H1 (cell line): ENCODE measurements at regions not wholly inside any gene's neighbourhood (a gene's known extent, or its start where the extent isn't known, plus 50 kb on each side); places are given as distances from the start of the nearest gene placed in this dataset.
A peak's percentile ranks its signal among the peaks of the same experiment; 100 is the strongest.

Experiments
- CTCF ChIA-PET: fragments of 300-600 bp; sonication (Branson Sonifier 250); formaldehyde crosslinking; loops from one replicate; lab custom pipeline; 2021; ENCODE audit not compliant: partially characterized antibody; lab: Charles Lee
- POLR2A ChIA-PET: fragments of 300-600 bp; sonication (Branson Sonifier 250); formaldehyde crosslinking; loops from one replicate; lab custom pipeline; 2021; ENCODE audit warnings: inconsistent platforms; ENCODE audit not compliant: partially characterized antibody; lab: Charles Lee
- DNase-seq, 2 experiments: peaks; one replicate each; pipeline versions ENCODE4 v3.0.0 to v3.0.0-alpha.2; 2010 to 2022; ENCODE audit warnings: low spot score in 2 of 2, low read depth in 1 of 2, mixed read lengths in 1 of 2
- FAIRE-seq: peaks from 2 replicates; lab custom pipeline; 2011; peaks lifted over from hg19 to GRCh38; lab: Jason Lieb, UNC
- H2AFZ ChIP-seq: 2 replicates; pipeline ENCODE4 v1.8.1; 2012; ENCODE audit warnings: low read length, inconsistent platforms
- H2AK5ac ChIP-seq: 2 replicates; pipeline ENCODE4 v1.6.1; 2013; ENCODE audit warnings: low read depth, low read length
- H2BK120ac ChIP-seq: replicated peaks from 2 replicates; pipeline ENCODE3; 2013; ENCODE audit warnings: low read depth, low read length, inconsistent platforms
- H2BK12ac ChIP-seq: 2 replicates; pipeline ENCODE4 v1.6.1; 2013; ENCODE audit warnings: low read depth, low read length
- H2BK15ac ChIP-seq: 2 replicates; pipeline ENCODE4 v1.6.1; 2013; ENCODE audit warnings: low read length
- H2BK20ac ChIP-seq: 2 replicates; pipeline ENCODE4 v1.6.1; 2013; ENCODE audit warnings: low read length
- H2BK5ac ChIP-seq: 2 replicates; pipeline ENCODE4 v1.6.1; 2013; ENCODE audit warnings: low read depth, low read length
- H3K14ac ChIP-seq: 2 replicates; pipeline ENCODE4 v1.6.1; 2013; ENCODE audit warnings: inconsistent platforms; ENCODE audit not compliant: insufficient read length
- H3K18ac ChIP-seq: 2 replicates; pipeline ENCODE4 v1.6.1; 2013; ENCODE audit warnings: low read length; ENCODE audit errors: extremely low read depth
- H3K23ac ChIP-seq: 2 replicates; pipeline ENCODE4 v1.6.1; 2013; ENCODE audit warnings: inconsistent platforms; ENCODE audit not compliant: insufficient read length
- H3K23me2 ChIP-seq: 2 replicates; pipeline ENCODE4 v1.6.1; 2013; ENCODE audit warnings: low read depth, low read length
- H3K27ac ChIP-seq: 2 replicates; pipeline ENCODE4 v1.6.1; 2011; ENCODE audit warnings: low read depth, low read length, inconsistent platforms
- H3K27me3 ChIP-seq, 4 experiments: replicated peaks in 1 of 4; 1 replicate in 1 of 4; 2 replicates in 3 of 4; pipeline versions ENCODE4 v1.6.1 to v1.8.1; 2011 to 2013; ENCODE audit warnings: low read length in 3 of 4, mild to moderate bottlenecking in 3 of 4, inconsistent platforms in 2 of 4, mixed read lengths in 2 of 4, moderate library complexity in 1 of 4; ENCODE audit not compliant: control insufficient read depth in 3 of 4, insufficient read depth in 3 of 4; ENCODE audit errors: extremely low read depth in 1 of 4
- H3K36me3 ChIP-seq, 4 experiments: 2 replicates each; pipeline versions ENCODE4 v1.6.1 to v1.8.1; 2011 to 2013; ENCODE audit warnings: mild to moderate bottlenecking in 4 of 4, low read length in 3 of 4, moderate library complexity in 2 of 4, control low read depth in 1 of 4, inconsistent platforms in 1 of 4; ENCODE audit not compliant: insufficient read depth in 4 of 4, control insufficient read depth in 2 of 4
- H3K4ac ChIP-seq: replicated peaks from 2 replicates; pipeline ENCODE3; 2013; ENCODE audit warnings: low read length, low read depth, mixed read lengths, inconsistent platforms; ENCODE audit not compliant: insufficient read length
- H3K4me1 ChIP-seq, 4 experiments: replicated peaks in 1 of 4; 1 replicate in 1 of 4; 2 replicates in 3 of 4; pipeline versions ENCODE4 v1.6.1 to v1.8.1; 2011 to 2013; ENCODE audit warnings: low read length in 3 of 4, inconsistent platforms in 2 of 4, mixed read lengths in 1 of 4; ENCODE audit not compliant: insufficient read depth in 4 of 4, control insufficient read depth in 3 of 4
- H3K4me2 ChIP-seq, 2 experiments: 2 replicates each; pipeline versions ENCODE4 v1.6.1 to v1.8.1; 2011 to 2013; ENCODE audit warnings: low read depth in 2 of 2, low read length in 2 of 2, control low read depth in 1 of 2, inconsistent platforms in 1 of 2, mild to moderate bottlenecking in 1 of 2; ENCODE audit not compliant: insufficient read depth in 1 of 2
- H3K4me3 ChIP-seq, 4 experiments: fragments of 200-600, 300-600 bp in 1 of 4; sonication (generic), shearing (Covaris generic), sonication (Bioruptor Twin) in 1 of 4; 2 replicates each; pipeline versions ENCODE4 v1.5.1 to v1.8.1; 2011 to 2016; ENCODE audit warnings: low read length in 4 of 4, low read depth in 3 of 4, control low read depth in 2 of 4, inconsistent platforms in 2 of 4, mild to moderate bottlenecking in 2 of 4, mixed read lengths in 1 of 4, moderate library complexity in 1 of 4; ENCODE audit not compliant: insufficient read depth in 2 of 4; ENCODE audit errors: extremely low read depth in 1 of 4
- H3K56ac ChIP-seq: replicated peaks from 2 replicates; pipeline ENCODE3; 2013; ENCODE audit warnings: low read depth, mild to moderate bottlenecking, mixed read lengths, low read length, inconsistent platforms; ENCODE audit not compliant: insufficient read length
- H3K79me1 ChIP-seq: 2 replicates; pipeline ENCODE4 v1.6.1; 2013; ENCODE audit warnings: low read depth, low read length, control low read depth
- H3K79me2 ChIP-seq, 2 experiments: 2 replicates each; pipeline versions ENCODE4 v1.6.1 to v1.8.1; 2012 to 2013; ENCODE audit warnings: low read length in 2 of 2, mild to moderate bottlenecking in 2 of 2, inconsistent platforms in 1 of 2; ENCODE audit not compliant: insufficient read depth in 2 of 2, control insufficient read depth in 1 of 2
- H3K9ac ChIP-seq, 4 experiments: replicated peaks in 1 of 4; 1 replicate in 1 of 4; 2 replicates in 3 of 4; pipeline versions ENCODE4 v1.6.1 to v1.8.1; 2011 to 2013; ENCODE audit warnings: low read depth in 3 of 4, low read length in 3 of 4, control low read depth in 2 of 4, mild to moderate bottlenecking in 2 of 4, moderate library complexity in 2 of 4, inconsistent platforms in 1 of 4; ENCODE audit errors: extremely low read depth in 1 of 4
- H3K9me3 ChIP-seq, 2 experiments: 2 replicates each; pipeline versions ENCODE4 v1.6.1 to v1.8.1; 2012 to 2013; ENCODE audit warnings: mild to moderate bottlenecking in 2 of 2, moderate library complexity in 2 of 2, control low read depth in 1 of 2, inconsistent platforms in 1 of 2, low read depth in 1 of 2, low read length in 1 of 2, mixed read lengths in 1 of 2; ENCODE audit not compliant: insufficient read depth in 2 of 2
- H4K20me1 ChIP-seq, 2 experiments: replicated peaks in 1 of 2; 2 replicates each; pipeline versions ENCODE3 to v1.8.1; 2011 to 2013; ENCODE audit warnings: inconsistent platforms in 2 of 2, low read length in 2 of 2, mild to moderate bottlenecking in 1 of 2; ENCODE audit not compliant: insufficient read depth in 2 of 2, control insufficient read depth in 1 of 2
- H4K5ac ChIP-seq: 2 replicates; pipeline ENCODE4 v1.6.1; 2013; ENCODE audit warnings: low read length, low read depth, mixed read lengths, inconsistent platforms; ENCODE audit not compliant: insufficient read length
- H4K8ac ChIP-seq: 2 replicates; pipeline ENCODE4 v1.8.0; 2013; ENCODE audit warnings: mild to moderate bottlenecking, moderate library complexity, low read length, inconsistent platforms; ENCODE audit not compliant: insufficient read depth; ENCODE audit errors: extremely low read depth
- H4K91ac ChIP-seq: replicated peaks from 2 replicates; pipeline ENCODE3; 2013; ENCODE audit warnings: low read length, mixed read lengths, inconsistent platforms; ENCODE audit not compliant: insufficient read length
- CHD1 ChIP-seq: IDR thresholded peaks from 2 replicates; pipeline ENCODE4 v1.6.1; 2012; ENCODE audit warnings: low read depth, low read length, improper control_type of control experiment
- NRF1 ChIP-seq: IDR thresholded peaks from 2 replicates; pipeline ENCODE4 v1.6.1; 2011; ENCODE audit warnings: mild to moderate bottlenecking, low read depth, low read length, improper control_type of control experiment
- WGBS, 2 experiments: shearing (Covaris generic) in 1 of 2; methylation state at CpG; one replicate each; pipeline versions ENCODE4 v1.1.6 to v1.1.7; 2013 to 2015; ENCODE audit warnings: low lambda C conversion rate in 2 of 2, mixed read lengths in 2 of 2, inconsistent platforms in 1 of 2, low coverage in 1 of 2, missing lambda C conversion rate in 1 of 2; ENCODE audit not compliant: insufficient replicate concordance in 2 of 2, insufficient coverage in 1 of 2, insufficient read length in 1 of 2; ENCODE audit errors: extremely low coverage in 1 of 2, missing lambda C conversion rate in 1 of 2; 5-methylcytosine and 5-hydroxymethylcytosine counted together

GRCh38 chr2:238589591-238590460 lies 163.1 kb downstream of the ASB1 start:
- H2BK15ac ChIP-seq: no peak overlapping the region
- 0 out of 2 replicates have a peak overlapping the region, but pooled peaks have one; percentile 65 for H4K8ac ChIP-seq
- no peak overlapping the region for H3K18ac ChIP-seq
- ChIA-PET CTCF (no interaction called here), POLR2A (no interaction called here)
- no peak overlapping the region for H3K14ac ChIP-seq
- H3K36me3 ChIP-seq: no peaks in the 10 kb centered on the region
- no peak for DNase-seq
- H2BK120ac ChIP-seq: no peak overlapping the region
- no peak overlapping the region for H3K9ac ChIP-seq
- H4K5ac ChIP-seq: no peak overlapping the region
- no peak overlapping the region for H3K4ac ChIP-seq
- no peak overlapping the region for H2BK5ac ChIP-seq
- H3K9me3 ChIP-seq: no peaks in the 10 kb centered on the region
- no peak overlapping the region for H3K4me2 ChIP-seq
- no peak overlapping the region for H2BK20ac ChIP-seq
- no peaks in the 10 kb centered on the region for H4K20me1 ChIP-seq
- WGBS, 2 experiments: 83% methylated on average over 16 of the region's 16 CpGs; no CpG with 5 or more reads in 1 of the 2 experiments
- H4K91ac ChIP-seq: no peak overlapping the region
- no peak overlapping the region for H3K4me3 ChIP-seq
- H3K79me2 ChIP-seq: no peaks in the 10 kb centered on the region
- H3K27me3 ChIP-seq: no peaks in the 10 kb centered on the region
- H2BK12ac ChIP-seq: no peak overlapping the region
- no peaks in the 10 kb centered on the region for H3K4me1 ChIP-seq
- FAIRE-seq: no peak
- H3K27ac ChIP-seq: no peak overlapping the region
- no peaks in the 10 kb centered on the region for H3K23me2 ChIP-seq
- H2AK5ac ChIP-seq: no peak overlapping the region
- H3K56ac ChIP-seq: no peak overlapping the region
- H3K23ac ChIP-seq: no peak overlapping the region
- H3K79me1 ChIP-seq: no peaks in the 10 kb centered on the region
- H2AFZ ChIP-seq: no peak overlapping the region
- TF ChIP-seq NRF1: no peak
- no peak for TF ChIP-seq CHD1
